Omental fat pad (tissue), 3 donors: ENCODE measurements at regions not wholly inside any gene's neighbourhood (a gene's known extent, or its start where the extent isn't known, plus 50 kb on each side); places are given as distances from the start of the nearest gene placed in this dataset.

ENCODE experiments used
- ATAC-seq: fragments of 150-250 bp; one replicate; pipeline ENCODE4 v1.9.1; 2016; ENCODE audit warnings: mild to moderate bottlenecking, moderate library complexity; ENCODE audit not compliant: low FRiP score
- DNase-seq: peaks from one replicate; pipeline ENCODE4 v3.0.0-alpha.2; 2019; ENCODE audit warnings: low spot score
- TF ChIP-seq, protein P1 (sequence below), 3 donors: fragments of 450-650 bp; IDR thresholded peaks; one replicate each; pipeline ENCODE4 v1.5.1; 2016 to 2017; ENCODE audit warnings: antibody characterized with exemption in 3 of 3, mild to moderate bottlenecking in 3 of 3, moderate library complexity in 2 of 3

GRCh38 chr9:78463750-78464149 lies 166.8 kb downstream of the PSAT1 start:
- TF ChIP-seq, protein P1, sequence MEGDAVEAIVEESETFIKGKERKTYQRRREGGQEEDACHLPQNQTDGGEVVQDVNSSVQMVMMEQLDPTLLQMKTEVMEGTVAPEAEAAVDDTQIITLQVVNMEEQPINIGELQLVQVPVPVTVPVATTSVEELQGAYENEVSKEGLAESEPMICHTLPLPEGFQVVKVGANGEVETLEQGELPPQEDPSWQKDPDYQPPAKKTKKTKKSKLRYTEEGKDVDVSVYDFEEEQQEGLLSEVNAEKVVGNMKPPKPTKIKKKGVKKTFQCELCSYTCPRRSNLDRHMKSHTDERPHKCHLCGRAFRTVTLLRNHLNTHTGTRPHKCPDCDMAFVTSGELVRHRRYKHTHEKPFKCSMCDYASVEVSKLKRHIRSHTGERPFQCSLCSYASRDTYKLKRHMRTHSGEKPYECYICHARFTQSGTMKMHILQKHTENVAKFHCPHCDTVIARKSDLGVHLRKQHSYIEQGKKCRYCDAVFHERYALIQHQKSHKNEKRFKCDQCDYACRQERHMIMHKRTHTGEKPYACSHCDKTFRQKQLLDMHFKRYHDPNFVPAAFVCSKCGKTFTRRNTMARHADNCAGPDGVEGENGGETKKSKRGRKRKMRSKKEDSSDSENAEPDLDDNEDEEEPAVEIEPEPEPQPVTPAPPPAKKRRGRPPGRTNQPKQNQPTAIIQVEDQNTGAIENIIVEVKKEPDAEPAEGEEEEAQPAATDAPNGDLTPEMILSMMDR (IDR thresholded peaks at IDR 0.05): no peak
- ATAC-seq (no peak), DNase-seq (no peak)

GRCh38 chr9:78468231-78468630 lies 171.3 kb downstream of the PSAT1 start:
- TF ChIP-seq, protein P1 (IDR thresholded peaks at IDR 0.05): no peak
- no peak for DNase-seq
- no peak for ATAC-seq

DNA sequence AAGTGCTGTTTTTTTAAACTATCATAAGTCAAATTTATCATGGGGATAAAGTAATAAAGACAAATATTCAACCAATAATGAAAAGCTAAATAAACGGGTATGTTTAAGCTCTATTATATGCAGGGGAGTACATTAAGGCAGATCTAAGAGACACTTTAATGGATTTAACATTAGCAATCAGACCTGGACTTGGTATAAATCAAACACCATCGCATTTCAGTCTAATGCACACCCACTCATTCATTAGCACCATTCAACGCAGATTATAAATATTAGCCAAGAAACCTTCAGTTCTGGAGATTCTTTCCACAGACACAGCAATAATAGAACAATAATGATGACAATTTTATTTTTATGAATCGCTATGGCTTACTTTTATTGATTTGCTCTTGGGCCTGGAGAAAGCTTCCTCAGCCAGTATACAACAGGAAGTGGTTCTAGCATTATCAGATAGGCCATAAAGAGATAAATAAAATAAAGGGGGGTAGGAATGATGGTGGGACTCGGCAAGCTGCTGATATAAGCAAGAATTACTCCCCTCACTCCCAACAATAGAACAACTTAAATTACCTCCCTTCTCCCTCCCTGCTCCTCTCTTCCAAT lies 172.2 kb downstream of the PSAT1 start:
- no peak for DNase-seq
- ATAC-seq: no peak
- TF ChIP-seq, protein P1 (IDR thresholded peaks at IDR 0.05): no peak

- DNase-seq (no peak), ATAC-seq (no peak)
- TF ChIP-seq, protein P1 (IDR thresholded peaks at IDR 0.05): no peak
Measured at GRCh38 chr9:78470216-78470615, 173.3 kb downstream of the PSAT1 start.

GRCh38 chr9:78470741-78471140 lies 173.8 kb downstream of the PSAT1 start:
- TF ChIP-seq, protein P1 (IDR thresholded peaks at IDR 0.05): no peak
- ATAC-seq: no peak
- no peak for DNase-seq

- TF ChIP-seq, protein P1 (IDR thresholded peaks at IDR 0.05): no peak
- ATAC-seq (no peak), DNase-seq (no peak)
Measured at GRCh38 chr9:78472111-78472510, 175.2 kb downstream of the PSAT1 start.

GRCh38 chr9:78479441-78479840 lies 182.5 kb downstream of the PSAT1 start:
- ATAC-seq: no peak
- TF ChIP-seq, protein P1 (IDR thresholded peaks at IDR 0.05): no peak
- DNase-seq: no peak
